Activated CD4-positive, alpha-beta T cell treated with anti-CD3 and anti-CD28 coated beads, Interleukin-2, amount 10 ng/mL, durations not matched to agents 24 days and 14 days (primary cell): ENCODE measurements at regions not wholly inside any gene's neighbourhood (a gene's known extent, or its start where the extent isn't known, plus 50 kb on each side); places are given as distances from the start of the nearest gene placed in this dataset.
"Not testable (repeated sequence)": the region's sequence is repeated elsewhere in the genome, so short reads cannot be mapped to it uniquely, and the experiment has no call there.

Experiments
- DNase-seq: peaks from one replicate; pipeline ENCODE4 v3.0.0; 2022
- H3K27ac Mint-ChIP-seq: one replicate; pipeline ENCODE4 v1.8.0; 2022; ENCODE audit warnings: mild to moderate bottlenecking, mixed read lengths
- H3K27me3 Mint-ChIP-seq: one replicate; pipeline ENCODE4 v1.8.0; 2022; ENCODE audit warnings: mixed read lengths
- H3K36me3 Mint-ChIP-seq: one replicate; pipeline ENCODE4 v1.8.0; 2022; ENCODE audit warnings: low read depth, mild to moderate bottlenecking, mixed read lengths
- H3K4me1 Mint-ChIP-seq: one replicate; pipeline ENCODE4 v1.8.0; 2021; ENCODE audit warnings: mixed read lengths
- H3K4me3 Mint-ChIP-seq: one replicate; pipeline ENCODE4 v1.8.0; 2022; ENCODE audit warnings: mild to moderate bottlenecking, moderate library complexity, mixed read lengths
- H3K9me3 Mint-ChIP-seq: one replicate; pipeline ENCODE4 v1.8.0; 2021; ENCODE audit warnings: mixed read lengths
- intact Hi-C: fragments of 100-400 bp; cut with micrococcal nuclease; formaldehyde crosslinking; loops from one replicate; pipeline ENCODE4 v1.15.1; 2023

DNA sequence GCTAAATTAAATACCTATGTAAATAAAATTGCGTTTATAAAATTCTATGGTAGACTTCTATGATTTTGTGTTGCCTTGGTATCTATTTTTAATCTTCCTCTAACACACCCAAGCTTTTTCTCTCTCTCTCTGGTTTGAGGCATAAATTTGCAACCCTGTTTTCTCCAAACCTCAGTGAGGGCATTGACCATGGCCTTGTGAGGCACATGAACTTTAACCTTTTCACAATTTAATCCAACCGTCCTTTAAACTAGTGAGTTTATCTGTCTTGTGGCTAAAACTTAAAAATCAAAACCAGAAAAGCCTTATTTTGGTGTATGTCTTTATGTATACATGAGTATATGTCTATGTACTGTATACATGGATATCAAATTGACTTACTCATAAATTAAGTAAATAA lies 746.6 kb upstream of the B3GALT2 start:
- H3K27me3 Mint-ChIP-seq = no peaks in the 10 kb centered on the region
- peaks cover 4% of the 10 kb centered on the region for H3K9me3 Mint-ChIP-seq
- no peak for DNase-seq
- H3K4me1 Mint-ChIP-seq = no peaks in the 10 kb centered on the region
- H3K4me3 Mint-ChIP-seq = no peak overlapping the region
- no peak overlapping the region for H3K27ac Mint-ChIP-seq
- intact Hi-C loops = no loop called here
- H3K36me3 Mint-ChIP-seq = no peaks in the 10 kb centered on the region

DNA sequence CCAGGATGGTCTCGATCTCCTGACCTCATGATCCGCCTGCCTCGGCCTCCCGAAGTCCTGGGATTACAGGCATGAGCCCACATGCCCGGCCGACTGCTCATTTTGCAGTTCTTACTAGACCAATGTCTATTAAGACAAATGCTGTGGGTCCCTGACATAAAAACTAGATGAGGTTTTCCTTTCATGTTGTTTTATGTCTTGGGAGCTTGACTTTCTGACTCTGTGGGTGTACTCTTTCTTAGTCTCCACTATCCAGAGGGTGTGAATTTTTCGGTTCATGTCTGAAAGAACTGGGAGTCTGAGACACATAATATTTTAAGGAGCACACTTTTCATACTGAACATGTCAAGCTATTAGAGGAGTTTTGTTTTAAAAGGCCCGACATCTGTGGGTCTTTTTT lies 744.9 kb upstream of the B3GALT2 start:
- H3K27me3 Mint-ChIP-seq = no peaks in the 10 kb centered on the region
- H3K4me3 Mint-ChIP-seq = no peak overlapping the region
- H3K27ac Mint-ChIP-seq = no peak overlapping the region
- DNase-seq = no peak
- peaks cover 12% of the 10 kb centered on the region for H3K9me3 Mint-ChIP-seq
- no peaks in the 10 kb centered on the region for H3K4me1 Mint-ChIP-seq
- intact Hi-C loops = no loop called here
- H3K36me3 Mint-ChIP-seq = no peaks in the 10 kb centered on the region

DNA sequence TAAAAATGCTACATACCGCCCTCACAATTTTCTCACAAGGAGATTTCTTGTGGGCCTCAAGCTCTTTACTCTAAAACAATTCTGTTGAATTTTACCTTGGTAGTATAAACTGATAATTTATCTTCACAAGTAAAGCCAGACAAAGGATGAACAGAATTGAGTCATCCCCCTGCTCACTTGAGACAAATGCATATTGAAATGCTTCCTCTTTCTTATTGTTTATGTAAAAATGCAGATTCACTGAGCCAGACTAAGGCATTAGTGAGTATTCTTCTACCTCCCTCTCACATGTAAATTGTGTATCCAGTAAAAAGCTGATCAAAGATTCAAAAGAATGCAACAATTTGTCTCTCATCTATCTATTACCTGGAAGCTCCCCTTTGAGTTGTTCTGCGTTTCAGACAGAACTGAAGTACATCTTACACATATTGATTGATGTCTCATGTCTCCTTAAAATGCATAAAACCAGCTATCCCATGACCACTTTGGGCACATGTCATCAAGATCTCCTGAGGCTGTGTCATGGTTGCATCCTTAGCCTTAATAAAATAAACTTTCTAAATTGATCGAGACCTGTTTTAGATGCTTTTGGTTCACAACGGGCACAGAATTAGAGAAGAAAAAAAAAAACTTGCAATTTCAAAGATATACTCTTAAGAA lies 743.1 kb upstream of the B3GALT2 start:
- Mint-ChIP-seq H3K36me3 (no peaks in the 10 kb centered on the region), H3K4me3 (no peak overlapping the region), H3K4me1 (no peaks in the 10 kb centered on the region), H3K9me3 (peaks cover 12% of the 10 kb centered on the region), H3K27ac (no peak overlapping the region), H3K27me3 (no peaks in the 10 kb centered on the region)
- intact Hi-C loops = no loop called here
- no peak for DNase-seq

DNA sequence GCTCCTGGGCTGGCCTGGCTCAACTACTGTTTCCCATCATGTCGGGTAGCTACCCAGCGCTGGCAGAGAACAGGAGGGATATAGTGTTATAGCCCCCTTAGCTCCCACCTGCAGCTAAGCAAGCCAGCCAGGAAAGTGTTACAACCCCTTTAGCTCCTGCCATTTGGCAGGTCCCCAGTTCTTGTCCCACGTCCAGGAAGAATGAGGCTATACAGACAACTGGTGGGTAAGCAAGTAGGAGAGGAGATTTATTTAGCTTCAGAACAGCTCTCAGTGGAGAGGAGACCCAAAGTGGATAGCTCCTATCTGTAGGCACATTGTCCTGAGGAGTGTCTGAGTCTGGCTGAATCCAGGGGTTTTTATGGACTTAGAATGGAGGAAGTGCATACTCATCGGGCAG lies 741.1 kb upstream of the B3GALT2 start:
- DNase-seq = no peak
- Mint-ChIP-seq H3K4me3 (no peak overlapping the region), H3K27ac (no peak overlapping the region), H3K4me1 (no peaks in the 10 kb centered on the region), H3K27me3 (no peaks in the 10 kb centered on the region), H3K9me3 (peaks cover 12% of the 10 kb centered on the region), H3K36me3 (no peaks in the 10 kb centered on the region)
- intact Hi-C loops = no loop called here

DNA sequence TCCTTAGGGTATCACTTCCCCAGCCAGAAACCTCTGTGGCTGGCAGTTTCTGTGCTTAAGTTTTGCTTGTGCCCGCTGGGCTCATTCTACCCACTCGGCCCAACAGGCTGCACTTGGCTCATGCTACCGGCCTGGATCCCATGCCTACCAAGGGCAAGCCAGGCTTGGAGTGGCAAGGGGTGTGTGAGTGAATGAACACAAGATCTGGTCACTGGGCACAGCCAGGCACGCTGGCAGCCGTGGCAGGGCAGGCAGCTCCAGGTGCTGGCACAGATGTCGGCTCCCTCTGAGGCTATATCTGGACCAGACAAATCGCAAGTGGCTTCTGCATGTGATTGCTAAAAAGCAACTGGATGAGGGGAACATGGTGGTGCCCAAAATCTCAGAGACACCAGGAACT lies 740.5 kb upstream of the B3GALT2 start:
- Mint-ChIP-seq H3K36me3 (no peaks in the 10 kb centered on the region), H3K27ac (no peak overlapping the region)
- intact Hi-C loops = no loop called here

DNA sequence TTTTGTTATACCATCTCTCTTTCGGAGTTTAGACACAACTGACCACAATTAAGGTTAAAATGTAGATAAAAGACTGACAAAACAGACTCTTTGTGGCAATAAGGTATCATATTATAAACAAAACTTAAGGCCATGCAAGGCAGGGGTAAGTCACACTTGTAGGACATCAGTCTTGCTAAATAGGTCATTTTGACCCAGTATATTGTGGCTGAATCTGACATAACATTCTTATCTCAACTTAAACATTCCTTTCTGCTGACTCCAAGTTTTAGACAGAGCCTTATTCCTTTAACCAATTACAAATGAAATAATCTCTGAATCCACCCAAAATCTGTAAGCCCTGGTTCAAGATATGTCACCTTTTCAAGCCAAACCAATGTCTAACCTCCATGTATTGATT lies 733.4 kb upstream of the B3GALT2 start:
- H3K9me3 Mint-ChIP-seq = peaks cover 11% of the 10 kb centered on the region
- no peak for DNase-seq
- no peaks in the 10 kb centered on the region for H3K27me3 Mint-ChIP-seq
- intact Hi-C loops = no loop called here
- no peaks in the 10 kb centered on the region for H3K36me3 Mint-ChIP-seq
- H3K27ac Mint-ChIP-seq = no peak overlapping the region
- no peaks in the 10 kb centered on the region for H3K4me1 Mint-ChIP-seq
- H3K4me3 Mint-ChIP-seq = no peak overlapping the region

More for the DNA sequence above, 740.5 kb upstream of the B3GALT2 start:
- Mint-ChIP-seq H3K27me3 (no peaks in the 10 kb centered on the region), H3K4me3 (no peak overlapping the region), H3K9me3 (peaks cover 12% of the 10 kb centered on the region), H3K4me1 (no peaks in the 10 kb centered on the region)
- no peak for DNase-seq

DNA sequence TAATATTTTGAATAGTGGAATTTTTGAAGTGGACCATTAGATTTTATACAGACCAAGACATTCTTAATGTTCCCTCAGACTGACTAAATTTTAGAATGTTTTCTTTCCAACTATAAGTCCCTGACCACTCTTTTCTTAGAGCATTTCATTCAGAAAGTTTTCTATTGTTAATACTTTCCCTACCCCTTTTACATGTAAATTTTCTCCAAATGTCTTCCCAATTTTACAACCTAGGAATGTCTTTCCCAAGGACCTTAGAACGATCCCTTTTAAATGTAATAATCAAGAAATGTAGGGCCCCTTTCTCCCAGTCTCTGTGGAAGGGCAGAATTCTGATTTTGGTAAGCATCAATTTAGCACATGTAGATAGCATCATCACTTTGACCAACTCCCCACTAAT lies 730.0 kb upstream of the B3GALT2 start:
- no peaks in the 10 kb centered on the region for H3K4me1 Mint-ChIP-seq
- H3K36me3 Mint-ChIP-seq = no peaks in the 10 kb centered on the region
- H3K9me3 Mint-ChIP-seq = peaks cover 14% of the 10 kb centered on the region
- H3K27ac Mint-ChIP-seq = no peak overlapping the region
- H3K4me3 Mint-ChIP-seq = no peak overlapping the region
- intact Hi-C loops = no loop called here
- DNase-seq = no peak
- H3K27me3 Mint-ChIP-seq = no peaks in the 10 kb centered on the region

DNA sequence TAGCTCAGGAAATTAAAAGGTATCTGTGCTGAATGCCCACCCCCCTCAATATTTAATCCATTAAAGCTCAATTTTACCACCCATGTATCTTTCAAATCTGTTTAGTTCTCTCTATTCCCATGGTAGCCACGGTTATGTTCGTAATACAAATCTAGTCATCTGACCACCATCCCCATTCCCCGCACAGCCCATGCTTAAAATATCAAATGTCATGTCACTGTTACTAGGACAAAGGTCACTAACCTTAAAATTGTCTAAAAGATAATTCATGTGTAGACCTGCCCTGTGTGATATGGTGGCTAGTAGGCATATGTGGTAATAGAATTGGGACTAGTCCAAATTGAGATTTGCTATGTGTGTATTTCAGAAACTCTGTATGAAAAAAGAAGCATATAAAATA lies 728.5 kb upstream of the B3GALT2 start:
- Mint-ChIP-seq H3K4me1 (no peaks in the 10 kb centered on the region), H3K4me3 (no peak overlapping the region), H3K9me3 (peaks cover 13% of the 10 kb centered on the region), H3K36me3 (no peaks in the 10 kb centered on the region), H3K27me3 (no peaks in the 10 kb centered on the region), H3K27ac (no peak overlapping the region)
- no peak for DNase-seq
- intact Hi-C loops = no loop called here

DNA sequence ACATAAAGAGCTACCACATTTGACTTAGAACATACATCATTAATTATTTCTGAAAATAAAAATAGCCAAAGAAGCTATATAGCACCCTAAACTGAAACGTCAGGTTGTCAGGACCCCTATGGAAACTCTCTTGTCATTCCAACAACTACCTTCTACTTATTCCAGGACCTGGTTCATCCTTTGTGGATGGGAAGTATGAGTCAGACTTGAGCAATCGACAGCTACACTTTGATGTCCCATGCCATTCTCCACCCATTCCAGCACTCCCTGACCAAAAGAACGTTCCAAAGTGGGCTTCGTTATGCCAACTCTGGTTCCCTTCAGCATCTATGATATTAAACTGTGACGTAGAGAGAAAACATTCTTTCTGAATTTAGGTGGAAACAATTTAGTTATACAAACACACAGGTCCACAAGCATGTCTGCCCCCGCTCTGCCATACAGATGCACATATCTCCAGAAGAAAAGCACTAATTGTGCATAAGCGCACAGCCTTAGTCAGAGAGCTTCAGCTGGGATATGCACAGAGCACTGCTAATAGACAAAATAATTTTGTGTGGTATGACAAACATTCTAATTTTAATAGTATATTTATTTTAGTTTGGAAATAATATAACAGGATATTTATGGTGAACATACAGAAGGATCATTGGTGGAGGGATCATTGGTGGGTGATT lies 723.1 kb upstream of the B3GALT2 start:
- Mint-ChIP-seq H3K36me3 (no peaks in the 10 kb centered on the region), H3K9me3 (peaks cover 4% of the 10 kb centered on the region), H3K4me3 (no peak overlapping the region), H3K27me3 (no peaks in the 10 kb centered on the region), H3K4me1 (no peaks in the 10 kb centered on the region), H3K27ac (no peak overlapping the region)
- no peak for DNase-seq
- intact Hi-C loops = no loop called here

DNA sequence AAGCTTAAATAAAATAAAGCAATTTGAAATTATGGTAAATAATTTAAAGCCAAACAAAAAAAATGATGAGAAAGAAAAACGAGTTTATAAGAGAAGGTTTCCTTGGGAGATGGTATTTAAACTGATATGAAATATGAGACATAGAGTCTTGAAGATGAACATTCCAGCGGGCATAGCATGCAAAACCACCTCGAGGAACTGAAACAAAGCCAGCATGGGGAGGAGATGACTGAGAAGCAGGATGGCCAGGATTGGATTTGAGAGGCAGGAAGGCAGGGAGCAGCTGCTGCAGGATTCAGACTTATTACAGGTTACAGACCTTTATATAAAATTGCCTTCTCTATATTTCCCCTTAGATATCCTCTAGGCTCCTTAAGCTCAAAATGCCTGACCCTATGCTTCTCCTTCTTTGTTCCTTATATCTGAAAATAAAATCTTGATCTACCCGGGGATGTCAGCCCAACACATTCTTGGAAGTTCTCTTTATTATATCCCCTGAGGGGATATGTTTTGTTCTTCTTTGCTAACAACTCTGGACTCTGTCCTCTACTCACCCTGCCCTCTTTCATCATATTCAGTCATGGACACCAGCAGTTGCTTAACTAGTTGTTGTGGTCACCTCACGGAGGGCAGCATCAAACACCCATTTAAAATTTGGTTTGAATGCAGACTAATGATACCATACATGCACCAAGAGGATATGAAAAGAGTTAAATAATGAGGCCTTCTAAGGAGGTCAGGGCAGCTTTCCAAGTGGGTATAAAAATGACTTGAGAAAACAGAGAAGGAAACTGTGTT lies 719.1 kb upstream of the B3GALT2 start:
- H3K4me3 Mint-ChIP-seq = no peak overlapping the region
- H3K4me1 Mint-ChIP-seq = no peaks in the 10 kb centered on the region
- H3K36me3 Mint-ChIP-seq = no peaks in the 10 kb centered on the region
- DNase-seq = no peak
- intact Hi-C loops = no loop called here
- H3K27me3 Mint-ChIP-seq = no peaks in the 10 kb centered on the region
- no peak overlapping the region for H3K27ac Mint-ChIP-seq
- peaks cover 3% of the 10 kb centered on the region for H3K9me3 Mint-ChIP-seq

DNA sequence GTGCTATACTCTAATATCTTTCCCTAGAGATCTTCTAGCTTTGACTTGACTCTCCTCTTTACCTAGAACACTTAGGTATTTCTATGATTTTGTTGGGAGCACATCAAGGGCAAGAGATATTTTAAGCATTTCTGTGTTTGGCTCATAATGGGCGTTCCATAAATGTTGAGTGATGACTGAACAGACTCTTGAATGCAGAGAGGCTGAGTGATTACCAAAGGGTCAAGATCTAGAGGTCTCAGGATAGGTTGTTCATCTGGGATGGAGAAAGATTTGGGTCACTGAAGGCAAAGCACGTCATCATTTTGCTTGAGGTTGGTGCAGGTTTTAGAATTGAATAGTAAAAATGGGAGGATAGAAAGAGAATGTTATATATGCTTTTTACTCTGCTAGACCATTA lies 705.4 kb upstream of the B3GALT2 start:
- Mint-ChIP-seq H3K27ac (no peak overlapping the region), H3K4me1 (no peaks in the 10 kb centered on the region), H3K4me3 (no peak overlapping the region), H3K27me3 (no peaks in the 10 kb centered on the region), H3K9me3 (no peaks in the 10 kb centered on the region), H3K36me3 (no peaks in the 10 kb centered on the region)
- DNase-seq = no peak
- intact Hi-C loops = no loop called here

DNA sequence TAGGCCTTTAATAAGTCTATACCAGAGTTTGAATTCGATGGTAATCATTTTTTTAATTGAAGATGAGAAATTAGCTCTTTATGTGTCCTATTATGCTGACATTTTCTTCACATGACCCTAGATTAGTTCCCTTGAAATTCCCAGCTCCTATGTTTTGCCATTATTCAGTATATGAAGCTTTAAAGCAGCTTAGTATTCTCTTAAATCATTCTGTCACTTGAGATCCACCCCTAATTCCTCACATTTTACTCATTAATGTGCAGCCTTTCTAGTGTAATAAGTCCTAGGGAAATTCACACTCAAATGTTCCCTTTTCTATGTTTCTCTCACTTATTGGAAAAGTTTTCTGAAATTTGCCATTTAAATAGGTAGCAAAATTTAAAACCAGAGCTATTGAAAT lies 704.5 kb upstream of the B3GALT2 start:
- Mint-ChIP-seq H3K4me1 (no peaks in the 10 kb centered on the region), H3K27ac (no peak overlapping the region)
- intact Hi-C loops = no loop called here

DNA sequence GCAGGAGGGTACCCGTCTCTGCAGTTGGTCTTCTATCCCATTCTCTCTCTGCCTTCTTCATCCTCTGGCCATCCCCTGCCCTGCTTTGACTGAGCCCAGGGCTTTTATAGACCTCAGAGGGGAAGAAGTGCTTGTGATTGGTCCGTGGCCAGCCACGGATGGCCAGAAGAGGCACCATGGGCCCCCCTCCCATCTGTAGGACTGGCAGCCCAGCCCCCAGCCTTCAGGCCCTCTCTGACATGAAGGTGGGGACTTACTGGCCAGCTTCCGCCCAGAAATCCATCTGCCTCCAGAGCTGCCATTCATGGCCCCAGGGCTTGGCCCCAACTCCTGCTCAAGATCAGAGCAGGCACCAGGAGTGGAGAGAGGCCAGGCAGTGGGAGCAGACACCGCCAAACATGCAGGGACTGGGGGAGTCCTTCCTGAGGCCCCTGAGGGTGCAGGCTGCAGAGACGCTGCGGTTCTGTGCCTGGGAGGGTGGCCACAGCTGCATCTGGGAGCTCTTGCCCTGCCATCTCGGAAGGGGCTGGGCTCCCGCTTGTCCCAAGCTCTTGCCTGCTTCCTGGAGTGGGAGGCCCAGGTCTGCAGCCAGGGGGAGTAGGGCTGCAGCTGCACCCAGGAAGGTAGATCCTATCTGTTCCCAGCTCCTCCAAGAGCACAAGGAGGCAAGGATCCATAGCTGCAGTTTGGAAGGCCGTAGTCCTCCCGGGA lies 698.6 kb upstream of the B3GALT2 start:
- no peak overlapping the region for H3K27ac Mint-ChIP-seq
- no peaks in the 10 kb centered on the region for H3K27me3 Mint-ChIP-seq
- H3K36me3 Mint-ChIP-seq = no peaks in the 10 kb centered on the region
- H3K4me1 Mint-ChIP-seq = no peaks in the 10 kb centered on the region
- no peak for DNase-seq
- intact Hi-C loops = no loop called here
- H3K9me3 Mint-ChIP-seq = no peaks in the 10 kb centered on the region
- H3K4me3 Mint-ChIP-seq = no peak overlapping the region

More for the DNA sequence above, 704.5 kb upstream of the B3GALT2 start:
- Mint-ChIP-seq H3K9me3 (no peaks in the 10 kb centered on the region), H3K27me3 (no peaks in the 10 kb centered on the region), H3K4me3 (no peak overlapping the region), H3K36me3 (no peaks in the 10 kb centered on the region)
- DNase-seq = no peak

DNA sequence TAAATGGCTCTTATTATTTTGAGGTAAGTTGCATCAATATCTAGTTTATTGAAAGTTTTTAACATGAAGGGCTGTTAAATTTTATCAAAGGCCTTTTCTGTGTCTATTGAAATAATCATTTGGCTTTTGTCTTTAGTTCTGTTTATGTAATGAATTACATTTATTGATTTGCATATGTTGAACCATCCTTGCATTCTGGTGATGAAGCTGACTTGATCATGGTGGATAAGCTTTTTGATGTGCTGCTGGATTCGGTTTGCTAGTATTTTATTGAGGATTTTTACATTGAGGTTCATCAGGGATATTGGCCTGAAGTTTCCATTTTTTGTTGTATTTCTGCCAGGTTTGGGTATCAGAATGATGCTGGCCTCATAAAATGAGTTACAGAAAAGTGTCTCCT lies 691.5 kb upstream of the B3GALT2 start:
- H3K4me1 Mint-ChIP-seq, H3K36me3 Mint-ChIP-seq, H3K27me3 Mint-ChIP-seq, intact Hi-C loops, H3K27ac Mint-ChIP-seq, H3K4me3 Mint-ChIP-seq, DNase-seq: not testable (repeated sequence)
- H3K9me3 Mint-ChIP-seq = peaks cover 21% of the 10 kb centered on the region
